CD4-positive, alpha-beta T cell treated with Interleukin-15 for 4 hours (primary cell): ENCODE measurements at regions not wholly inside any gene's neighbourhood (a gene's known extent, or its start where the extent isn't known, plus 50 kb on each side); places are given as distances from the start of the nearest gene placed in this dataset.

Source experiments
- DNase-seq: peaks from one replicate; pipeline ENCODE4 v3.0.0-alpha.2; 2020; ENCODE audit warnings: low spot score

DNA sequence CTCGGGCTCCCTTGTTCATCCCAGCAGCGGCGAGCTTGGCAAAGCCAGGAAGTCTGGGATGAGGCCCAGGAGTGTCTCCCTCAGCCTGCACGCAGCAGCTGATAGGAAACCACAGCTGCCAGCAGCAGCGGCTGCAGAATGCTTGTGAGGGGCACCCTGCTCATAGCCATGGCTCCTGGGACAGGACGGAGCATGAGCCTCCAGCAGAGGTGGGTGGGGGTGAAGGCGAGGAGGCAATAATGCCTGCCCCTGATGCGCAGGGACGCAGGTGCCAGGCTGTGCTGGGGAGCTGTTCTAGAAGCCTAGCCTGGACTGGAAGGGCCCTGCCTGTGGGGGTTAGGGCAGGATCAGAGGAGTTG is 157.9 kb downstream of the CD83 start:
- no peak for DNase-seq

DNA sequence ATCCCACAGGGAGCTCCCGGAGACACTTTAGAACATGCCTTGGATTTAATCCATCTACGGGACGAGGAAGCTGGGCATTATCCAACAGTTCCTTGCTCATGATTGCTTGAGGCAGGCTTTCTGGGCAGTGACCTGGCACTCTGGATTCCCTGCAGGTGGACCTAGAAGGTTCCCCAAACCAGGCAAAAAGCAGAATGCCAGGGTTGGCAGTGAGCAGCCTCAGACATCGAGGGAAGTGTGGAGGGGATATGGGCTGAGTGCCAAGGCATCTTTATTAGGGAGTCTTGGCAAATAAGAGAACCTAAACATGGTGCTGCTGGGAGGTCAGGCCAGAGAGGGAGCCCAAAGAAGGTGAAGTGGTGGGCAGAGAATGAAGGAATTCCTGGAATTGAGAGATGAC is 158.5 kb downstream of the CD83 start:
- DNase-seq = no peak

DNA sequence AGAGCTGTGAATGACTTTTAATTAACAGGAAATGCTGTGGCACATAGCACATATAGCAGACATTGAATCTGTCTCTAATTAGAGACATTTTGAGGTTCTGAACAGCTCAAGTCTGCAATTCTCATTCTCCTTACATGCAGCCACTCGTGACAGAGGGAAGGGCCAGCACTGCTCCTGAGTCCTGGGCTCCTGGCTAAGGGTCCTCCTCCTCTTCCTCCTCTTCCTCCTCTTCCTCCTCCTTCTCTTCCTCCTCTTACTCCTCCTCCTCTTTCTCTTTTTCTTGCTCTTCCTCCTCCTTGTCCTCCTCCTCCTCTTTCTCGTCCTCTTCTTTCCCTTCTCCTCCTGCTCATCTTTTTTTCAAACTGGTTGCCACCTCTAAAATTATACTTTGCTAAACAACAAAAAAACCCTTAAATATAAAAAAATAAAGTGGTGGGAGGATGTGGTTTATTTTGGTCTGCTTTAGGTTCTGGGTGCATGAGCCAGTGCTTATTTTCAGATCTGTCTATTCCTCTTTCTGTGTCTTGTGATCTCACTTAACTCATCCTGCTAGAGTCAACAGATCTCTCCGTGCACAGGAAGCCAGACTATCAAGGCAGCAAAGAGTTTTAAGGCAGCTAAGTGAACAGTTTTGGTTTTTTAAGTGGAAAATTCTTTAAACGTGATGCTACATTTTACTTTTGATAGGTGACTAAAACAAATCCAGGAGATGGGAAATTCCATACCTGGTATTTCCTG is 159.3 kb downstream of the CD83 start:
- DNase-seq = peak; percentile 31

DNA sequence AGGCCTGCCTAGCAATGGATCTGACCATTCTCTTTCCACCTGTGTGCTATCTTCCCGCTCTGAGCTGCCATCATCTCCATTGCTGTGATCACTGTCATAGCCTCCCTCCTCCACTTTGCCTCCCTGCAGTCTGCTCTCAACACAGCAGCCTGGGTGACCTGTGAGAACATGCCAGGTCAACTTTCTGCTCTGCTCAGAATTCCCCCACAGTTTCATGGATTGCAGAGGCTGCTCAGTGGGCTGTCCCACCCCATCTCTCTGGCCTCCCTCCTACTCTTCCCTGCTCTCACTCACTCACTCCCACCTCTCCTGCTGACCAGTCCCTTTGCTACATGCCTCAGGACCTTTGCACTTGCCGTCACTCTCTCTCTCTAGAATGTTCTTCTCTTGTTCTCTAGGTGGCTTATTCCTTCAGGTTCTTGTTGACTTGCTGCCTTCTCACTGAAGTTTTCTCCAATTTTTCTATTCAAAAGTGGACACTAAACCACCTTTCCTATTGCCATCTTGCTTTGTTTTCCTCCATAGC is 159.9 kb downstream of the CD83 start:
- no peak for DNase-seq

DNA sequence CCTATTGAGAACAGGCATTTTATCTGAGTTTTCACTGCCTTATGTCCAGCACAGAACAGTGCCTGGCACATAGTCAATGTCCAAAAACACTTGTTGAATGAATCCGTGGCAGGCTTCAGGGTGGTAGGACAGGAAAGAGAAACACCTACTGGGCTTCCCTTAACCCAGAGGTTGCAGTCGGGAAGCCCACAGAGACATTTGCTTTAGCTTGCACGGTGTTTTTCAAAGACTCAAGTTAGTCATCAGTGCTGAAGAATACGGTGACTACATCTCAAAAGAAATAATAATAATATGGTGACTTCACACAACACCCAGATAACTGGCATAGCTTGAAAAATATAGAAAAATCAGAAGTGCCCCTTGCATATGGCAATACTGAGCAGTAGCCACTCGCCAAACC is 160.4 kb downstream of the CD83 start:
- no peak for DNase-seq

DNA sequence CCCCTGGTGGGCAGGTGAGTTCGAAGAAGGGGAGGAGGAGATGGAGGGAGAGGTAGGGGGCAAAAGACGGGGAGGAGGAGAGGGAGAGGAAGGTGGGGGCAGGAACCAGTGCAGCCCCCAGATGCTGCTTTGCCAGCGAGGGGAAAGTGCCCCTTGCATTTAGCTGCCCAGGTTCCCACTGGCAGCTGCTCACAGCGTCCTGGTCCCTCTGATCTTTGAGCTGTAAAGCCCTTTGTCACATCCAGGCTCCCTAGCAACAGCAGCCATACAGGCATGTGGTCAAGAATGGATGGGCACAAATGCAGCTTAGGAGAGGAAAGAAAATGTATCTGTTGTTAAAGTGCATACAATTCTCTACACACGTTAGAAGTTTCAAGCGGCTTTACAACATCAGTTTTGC is 160.9 kb downstream of the CD83 start:
- no peak for DNase-seq

DNA sequence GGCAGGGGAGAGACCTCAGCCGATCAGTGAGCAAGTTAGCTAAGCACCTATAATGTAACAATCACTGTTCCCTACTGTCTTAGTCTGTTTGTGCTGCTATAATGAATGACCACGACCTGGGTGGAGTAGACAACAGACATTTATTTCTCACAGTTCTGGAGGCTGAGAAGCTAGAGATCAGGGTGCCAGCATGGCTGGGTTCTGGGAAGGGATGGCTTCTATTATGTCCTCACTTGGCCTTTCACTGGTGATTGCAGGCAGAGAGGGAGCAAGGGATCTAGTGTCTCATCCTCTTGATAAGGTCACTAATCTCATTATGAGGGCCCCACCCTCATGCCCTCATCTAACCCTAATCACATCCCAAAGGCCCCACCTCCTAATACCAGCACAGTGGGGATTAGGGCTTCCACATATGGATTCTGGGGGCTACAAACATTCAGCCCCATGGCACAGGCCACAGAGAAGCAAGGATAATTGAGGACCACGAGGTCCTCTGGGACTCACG is 162.5 kb downstream of the CD83 start:
- no peak for DNase-seq

DNA sequence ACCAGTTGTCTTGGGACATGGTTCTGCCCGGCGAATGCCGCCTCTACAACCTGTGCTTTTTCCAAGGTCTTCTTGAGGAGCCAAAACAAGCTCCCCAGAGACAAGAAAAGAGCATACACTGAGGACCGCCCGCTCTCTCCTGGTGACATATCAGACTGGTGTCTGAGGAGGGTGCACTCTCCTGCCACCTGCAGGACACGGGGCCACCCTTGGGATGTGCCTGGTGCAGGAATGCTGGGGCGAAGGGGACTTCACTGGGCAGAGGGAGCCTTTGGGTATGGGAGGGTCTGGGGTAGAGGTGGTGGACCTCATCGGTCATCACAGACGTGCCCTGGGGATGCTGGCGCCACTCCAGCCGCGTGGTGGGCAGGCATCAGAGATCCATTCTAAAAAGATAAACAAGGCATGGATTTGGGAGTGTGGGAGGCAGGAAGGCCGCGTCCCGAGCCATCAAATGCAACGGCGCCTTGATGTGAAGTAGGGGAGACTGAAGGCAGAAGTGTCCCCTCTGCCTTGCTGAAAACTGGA is 163.3 kb downstream of the CD83 start:
- no peak for DNase-seq

DNA sequence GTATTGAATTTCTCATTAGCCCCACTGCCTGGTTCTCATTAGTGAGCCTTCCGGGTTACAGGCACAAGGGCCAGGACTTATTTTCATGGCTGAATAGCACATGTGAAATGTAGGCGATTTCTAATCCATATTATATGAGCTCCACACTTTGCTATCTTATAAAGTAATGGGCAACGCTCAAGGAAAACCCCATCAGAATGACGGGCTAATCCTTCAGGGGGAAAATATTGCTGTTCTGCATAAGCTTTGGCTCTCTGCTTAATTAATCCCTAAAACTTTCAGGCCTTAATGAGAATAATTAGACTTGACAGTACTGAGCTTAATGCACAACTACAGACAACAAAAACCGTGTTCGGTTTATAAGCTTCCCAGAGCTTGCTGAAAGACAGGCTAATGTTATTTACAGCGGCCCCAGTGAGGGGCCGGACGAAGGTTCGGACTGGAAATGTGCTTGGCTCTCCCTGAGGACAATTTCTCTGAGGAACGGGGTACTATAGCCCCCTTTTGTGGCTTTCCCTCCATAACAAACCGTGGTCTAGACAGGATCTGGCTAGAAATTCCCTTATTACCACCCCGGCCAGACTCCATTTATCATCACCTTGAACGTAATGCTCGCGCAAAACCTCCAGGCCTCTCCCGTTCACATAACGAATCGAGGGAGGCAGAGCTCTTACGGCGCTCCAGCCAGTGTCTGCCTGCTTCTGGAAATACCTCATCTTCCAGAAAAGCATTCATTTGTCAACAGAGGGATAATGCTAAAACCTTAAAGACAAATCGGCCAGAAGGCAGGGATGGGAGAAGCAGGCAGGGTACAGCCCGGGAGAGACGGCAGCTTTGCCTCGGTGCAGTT is 164.5 kb downstream of the CD83 start:
- DNase-seq = no peak

DNA sequence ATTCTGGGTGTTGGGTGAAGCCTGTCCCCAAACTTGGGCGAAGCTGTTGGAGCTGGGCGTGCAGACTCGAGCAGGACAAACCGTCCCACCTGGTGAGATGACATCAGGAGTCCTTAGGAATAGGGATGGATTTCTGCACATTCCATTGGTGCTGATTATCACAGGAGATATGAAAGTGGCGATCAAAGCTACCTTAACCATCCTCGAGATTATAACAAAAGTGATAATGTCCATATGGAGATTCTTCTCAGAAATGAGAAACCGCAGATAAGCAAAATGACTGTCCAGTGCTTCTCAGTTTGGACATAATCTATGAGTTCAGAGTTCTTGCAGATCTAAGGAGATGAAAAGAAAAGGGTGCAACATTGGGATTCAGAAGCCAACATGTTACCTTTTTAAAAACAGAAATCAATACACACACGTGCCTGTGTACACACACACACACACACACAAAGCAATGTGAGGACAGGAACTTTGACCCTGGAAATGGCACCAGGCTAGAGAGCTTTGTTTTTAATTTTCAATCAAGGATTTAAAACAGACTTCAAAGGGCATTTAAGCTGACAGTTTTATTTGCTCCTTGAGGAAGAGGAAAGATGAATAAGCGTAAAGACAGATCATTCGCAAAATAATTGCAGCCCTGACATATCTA is 165.4 kb downstream of the CD83 start:
- no peak for DNase-seq

DNA sequence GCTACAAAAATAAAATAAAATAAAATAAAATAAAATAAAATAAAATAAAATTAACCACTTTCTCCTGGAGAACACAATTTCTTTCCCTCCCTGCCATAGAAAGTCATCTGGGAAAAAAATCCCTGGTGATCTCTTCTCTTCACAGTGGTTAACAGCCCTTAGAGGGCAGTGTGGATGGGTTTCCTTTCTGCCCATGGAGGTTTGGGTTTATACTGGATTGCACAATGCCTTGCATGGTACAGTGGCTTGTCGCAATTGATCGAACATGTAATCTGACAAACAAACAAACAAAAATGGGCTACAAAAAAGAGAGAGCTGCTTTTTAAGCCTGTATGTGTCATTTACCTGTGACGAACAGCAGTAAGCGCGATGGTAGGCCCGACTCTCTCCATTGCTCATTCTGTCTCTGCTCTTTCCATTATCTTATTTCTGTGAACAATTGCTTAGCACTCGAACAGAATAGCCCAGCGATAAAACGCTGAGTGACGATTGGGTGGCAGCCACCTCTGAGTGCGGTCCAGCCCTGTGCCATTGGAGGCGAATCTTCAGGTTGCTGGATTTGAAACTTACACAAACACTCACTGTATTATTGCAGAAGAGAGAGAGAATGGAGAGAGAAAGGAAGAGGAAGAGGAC is 166.1 kb downstream of the CD83 start:
- no peak for DNase-seq

DNA sequence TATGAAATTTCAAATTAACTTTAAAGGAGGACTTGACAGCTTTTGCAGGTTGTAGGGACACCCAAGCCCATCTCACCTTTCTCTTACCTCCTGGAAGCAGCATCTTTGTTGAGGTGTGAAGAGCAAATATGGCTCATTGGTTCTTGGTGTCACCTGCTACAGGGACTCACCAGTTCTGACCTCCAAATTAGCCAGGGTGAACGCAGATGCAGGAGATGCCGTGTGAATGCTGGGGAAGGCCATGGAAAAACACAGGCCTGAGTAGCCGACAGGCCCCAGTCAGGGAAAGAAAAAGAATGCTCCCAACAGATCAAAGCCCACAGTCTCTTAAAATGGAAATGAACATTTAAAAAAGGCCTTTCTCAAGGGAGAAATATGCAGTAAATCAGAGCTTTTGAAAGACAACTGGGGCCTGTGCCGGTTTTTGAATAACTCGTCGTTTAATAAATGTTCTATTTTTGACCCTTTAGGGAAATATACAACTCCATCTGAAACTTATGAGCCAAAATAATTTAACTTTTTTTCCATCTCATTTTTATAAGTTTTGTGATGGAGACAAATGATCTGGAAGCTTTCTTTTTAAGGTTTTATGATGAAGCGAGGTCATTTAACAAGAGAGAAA is 167.5 kb downstream of the CD83 start:
- no peak for DNase-seq

DNA sequence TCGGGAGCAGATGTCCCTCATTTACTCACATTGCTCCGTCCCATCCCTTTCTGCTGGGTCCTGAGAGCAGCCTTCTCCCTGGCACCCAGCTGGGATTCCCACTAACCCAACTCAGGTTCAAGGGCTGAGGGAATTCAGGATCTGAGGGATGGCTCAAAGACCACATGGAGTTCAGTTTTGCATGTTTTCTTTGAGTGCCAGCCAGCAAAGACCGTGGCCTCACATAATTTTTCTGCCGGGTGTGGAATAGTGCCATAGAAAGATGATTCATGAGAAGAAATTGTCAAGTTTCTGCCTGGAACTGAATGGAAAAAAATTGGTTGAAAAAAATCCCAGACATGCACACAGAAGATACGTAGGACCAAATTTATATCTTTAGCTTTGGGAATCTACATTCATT is 168.6 kb downstream of the CD83 start:
- no peak for DNase-seq

DNA sequence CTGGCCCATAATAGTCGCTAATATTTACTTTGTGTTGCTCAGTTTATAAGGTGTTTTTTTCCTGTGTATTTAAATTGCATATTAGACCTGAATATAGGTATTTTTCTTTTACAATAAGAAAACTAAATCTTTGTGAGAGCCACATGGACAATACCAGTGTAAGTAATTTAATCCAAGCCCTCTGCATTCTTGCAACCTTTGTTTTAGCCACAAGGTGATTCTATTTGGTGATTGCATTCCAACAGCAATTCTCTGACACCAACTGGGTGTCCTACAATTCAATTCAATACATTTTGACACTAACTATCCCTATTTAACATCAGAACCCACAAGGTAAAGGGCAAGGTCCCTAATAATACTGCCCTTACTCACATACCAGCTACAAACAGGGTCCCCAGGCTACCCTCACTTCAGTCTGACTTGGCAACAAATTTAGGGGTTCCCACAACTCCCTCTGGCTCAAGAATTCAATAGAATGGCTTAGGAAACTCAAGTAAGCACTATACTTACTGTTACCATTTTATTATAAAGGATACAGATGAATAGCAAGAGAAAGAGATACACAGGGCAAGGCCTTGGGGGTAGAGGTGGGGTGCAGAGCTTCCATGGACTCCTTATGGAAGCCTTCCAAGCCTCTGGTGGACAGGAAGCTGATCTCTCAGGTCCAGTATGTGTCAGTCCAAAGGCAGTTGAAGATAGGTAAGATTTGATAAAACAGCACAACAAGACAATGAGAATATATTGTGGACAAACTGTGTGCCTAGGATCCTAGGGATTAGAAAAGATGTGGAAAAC is 169.3 kb downstream of the CD83 start:
- no peak for DNase-seq

DNA sequence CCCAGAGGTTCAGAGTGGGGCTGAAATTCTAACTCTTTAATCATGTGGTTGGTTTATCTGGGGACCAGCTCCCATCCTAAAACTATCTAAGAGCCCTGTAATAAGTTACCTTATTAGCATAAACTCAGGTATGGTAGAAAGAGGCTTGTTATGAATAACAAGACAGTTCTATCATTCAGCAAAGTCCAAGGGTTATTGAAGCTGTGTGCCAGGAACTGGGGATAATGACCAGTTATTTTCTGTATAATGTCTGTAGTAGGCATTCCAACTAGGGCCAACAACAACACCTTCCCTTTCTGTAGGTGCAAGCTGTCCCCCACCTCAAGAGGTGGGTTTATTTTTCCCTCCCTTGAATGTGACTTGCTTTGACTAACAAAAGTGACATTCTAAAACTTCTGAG is 170.1 kb downstream of the CD83 start:
- no peak for DNase-seq

DNA sequence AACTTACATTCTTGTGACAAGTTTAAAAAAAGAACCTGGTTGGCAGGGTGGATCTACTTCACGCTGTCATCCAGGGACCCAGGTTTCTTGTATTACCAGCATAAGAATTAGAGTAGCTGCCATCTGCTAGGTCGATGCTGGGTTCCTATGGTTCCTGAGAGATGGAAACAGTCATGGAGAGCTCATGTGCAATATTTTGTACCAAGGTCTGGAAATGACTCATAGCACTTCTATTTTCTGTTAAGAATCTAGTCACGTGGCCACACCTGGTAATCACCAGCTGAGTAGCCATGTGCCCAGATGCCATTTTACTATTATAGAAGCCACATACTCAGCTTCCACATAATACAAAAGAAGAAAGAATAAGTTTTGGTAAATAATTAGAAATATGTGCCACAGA is 171.3 kb downstream of the CD83 start:
- no peak for DNase-seq

DNA sequence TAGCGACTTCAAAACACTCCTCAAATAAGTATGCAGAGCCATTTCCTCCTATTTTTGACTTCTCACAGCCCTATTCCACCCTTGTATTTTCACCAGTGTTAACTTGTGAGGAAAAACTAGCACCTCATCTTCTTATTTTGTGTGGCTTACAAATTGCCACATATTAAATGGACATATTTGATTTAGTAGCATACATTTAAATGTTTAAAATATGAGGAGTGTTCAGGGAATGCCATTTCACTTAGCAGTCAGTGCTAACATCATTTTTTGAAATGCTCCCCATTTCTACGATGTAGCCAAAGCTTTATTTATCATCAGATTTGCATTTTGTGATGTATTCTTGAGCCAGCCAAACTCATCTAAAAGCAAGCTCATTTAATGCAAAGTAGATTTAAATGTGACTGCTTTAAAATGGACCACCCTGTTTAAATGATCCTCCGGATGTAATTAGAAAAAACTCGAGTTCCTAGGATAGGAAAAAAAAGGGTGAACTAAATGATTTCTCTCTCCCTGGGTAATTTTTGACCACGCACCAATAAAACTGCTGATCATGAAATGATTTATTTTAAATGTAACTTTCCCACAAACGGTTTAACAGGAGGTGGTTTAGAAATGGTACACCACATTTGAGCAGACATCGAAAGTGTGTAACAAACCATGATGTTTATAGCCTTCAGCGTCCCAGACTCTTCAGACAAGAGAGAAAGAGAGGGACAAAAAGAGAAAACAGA is 172.6 kb downstream of the CD83 start:
- no peak for DNase-seq

DNA sequence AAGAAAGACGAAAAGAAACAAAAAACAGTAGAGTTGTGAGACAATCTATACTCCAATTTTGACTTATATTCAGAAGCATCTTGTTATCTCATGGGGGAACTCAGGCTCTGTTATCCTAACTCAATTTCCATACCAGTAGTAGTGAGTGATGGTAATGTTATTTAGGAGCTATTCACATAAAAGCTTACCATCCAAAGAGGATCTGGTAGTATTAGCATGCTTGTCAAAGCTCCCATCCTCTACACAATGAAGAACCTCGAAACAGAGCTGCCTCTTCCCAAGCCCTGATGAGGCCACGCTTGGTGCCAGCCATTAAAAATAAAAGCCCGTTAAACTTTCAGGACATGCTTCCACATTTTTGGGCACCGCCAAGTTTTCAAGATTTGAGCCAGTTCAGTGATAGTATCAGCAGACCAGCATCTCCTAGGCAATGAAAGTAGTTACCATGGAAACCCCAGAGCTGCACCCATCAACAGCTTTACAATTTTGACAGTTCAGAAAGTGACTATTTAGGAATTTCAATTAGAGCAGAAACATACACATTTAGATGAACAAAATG is 173.3 kb downstream of the CD83 start:
- DNase-seq = no peak

DNA sequence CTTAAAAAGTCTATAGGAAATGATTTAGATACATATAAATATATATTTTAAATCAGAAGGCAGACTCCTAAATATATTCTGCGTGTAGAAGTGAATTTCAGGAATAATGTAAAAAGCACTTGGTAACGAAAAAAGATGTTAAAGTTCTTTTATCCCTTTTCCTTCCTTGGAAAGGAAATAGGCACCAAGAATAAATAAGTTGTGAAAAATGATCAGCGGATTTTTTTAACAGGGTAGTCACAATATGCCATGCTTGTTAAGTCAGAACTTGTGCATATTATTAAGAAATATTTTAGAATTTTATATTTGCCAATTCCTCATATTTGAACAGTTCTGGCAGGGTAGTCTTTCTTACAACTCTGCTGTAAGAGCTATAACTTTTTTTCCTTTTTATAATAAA is 173.8 kb downstream of the CD83 start:
- no peak for DNase-seq

DNA sequence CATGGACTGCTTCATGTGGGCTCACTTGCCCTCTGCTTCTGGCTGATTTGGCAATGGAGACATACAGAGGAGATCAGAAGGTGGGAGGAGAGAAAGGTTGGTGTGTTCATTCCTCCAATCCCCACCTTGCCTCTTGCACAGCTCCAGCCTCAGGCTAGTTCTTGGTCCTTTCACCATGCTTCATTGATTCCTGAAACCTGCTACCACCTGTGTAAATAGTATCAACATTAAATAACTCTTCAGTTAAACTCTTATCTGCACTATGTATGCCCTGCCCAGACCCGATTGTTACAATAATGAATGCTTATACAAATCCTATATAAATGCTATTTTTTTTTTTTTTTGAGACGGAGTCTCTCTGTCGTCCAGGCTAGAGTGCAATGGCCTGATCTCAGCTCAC is 174.5 kb downstream of the CD83 start:
- DNase-seq = no peak
